ENCODE measurements at regions not wholly inside any gene's neighbourhood (a gene's known extent, or its start where the extent isn't known, plus 50 kb on each side); places are given as distances from the start of the nearest gene placed in this dataset.

DNA sequence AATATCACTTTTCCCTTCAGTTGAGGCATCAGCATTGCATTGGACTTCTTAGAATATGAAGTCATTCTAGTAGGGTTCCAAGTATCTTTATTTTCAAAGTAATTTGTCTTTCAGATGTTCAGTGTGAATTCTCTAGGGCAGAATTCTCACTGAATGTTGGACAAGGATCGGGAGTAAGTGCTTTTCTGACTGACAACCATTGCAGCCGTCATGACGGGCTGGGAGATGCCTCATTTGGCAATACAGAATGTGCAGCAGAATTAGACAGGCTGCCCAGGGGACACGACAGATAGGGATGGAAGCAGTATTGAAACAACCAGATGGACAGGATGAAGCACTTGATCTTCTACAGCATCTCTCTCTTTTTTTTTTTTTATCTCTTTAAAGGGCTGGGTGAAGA, 129.0 kb downstream of the ICE1 start:
- no peak for TF ChIP-seq POLR2A (IDR thresholded peaks at IDR 0.05)
- TF ChIP-seq, protein P1, sequence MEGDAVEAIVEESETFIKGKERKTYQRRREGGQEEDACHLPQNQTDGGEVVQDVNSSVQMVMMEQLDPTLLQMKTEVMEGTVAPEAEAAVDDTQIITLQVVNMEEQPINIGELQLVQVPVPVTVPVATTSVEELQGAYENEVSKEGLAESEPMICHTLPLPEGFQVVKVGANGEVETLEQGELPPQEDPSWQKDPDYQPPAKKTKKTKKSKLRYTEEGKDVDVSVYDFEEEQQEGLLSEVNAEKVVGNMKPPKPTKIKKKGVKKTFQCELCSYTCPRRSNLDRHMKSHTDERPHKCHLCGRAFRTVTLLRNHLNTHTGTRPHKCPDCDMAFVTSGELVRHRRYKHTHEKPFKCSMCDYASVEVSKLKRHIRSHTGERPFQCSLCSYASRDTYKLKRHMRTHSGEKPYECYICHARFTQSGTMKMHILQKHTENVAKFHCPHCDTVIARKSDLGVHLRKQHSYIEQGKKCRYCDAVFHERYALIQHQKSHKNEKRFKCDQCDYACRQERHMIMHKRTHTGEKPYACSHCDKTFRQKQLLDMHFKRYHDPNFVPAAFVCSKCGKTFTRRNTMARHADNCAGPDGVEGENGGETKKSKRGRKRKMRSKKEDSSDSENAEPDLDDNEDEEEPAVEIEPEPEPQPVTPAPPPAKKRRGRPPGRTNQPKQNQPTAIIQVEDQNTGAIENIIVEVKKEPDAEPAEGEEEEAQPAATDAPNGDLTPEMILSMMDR (IDR thresholded peaks at IDR 0.05), result no peak

All from Peyer's patch (tissue), 4 donors.